Ascending aorta (tissue), 2 donors: ENCODE measurements at regions not wholly inside any gene's neighbourhood (a gene's known extent, or its start where the extent isn't known, plus 50 kb on each side); places are given as distances from the start of the nearest gene placed in this dataset.

ENCODE experiments used
- DNase-seq, 2 donors: peaks; one replicate each; pipeline ENCODE4 v3.0.0-alpha.2; 2019; ENCODE audit warnings: low spot score in 2 of 2
- H3K27ac ChIP-seq, 2 donors: fragments of 200-600 bp; sonication (generic); one replicate each; pipeline ENCODE4 v1.5.1; 2016 to 2017; ENCODE audit warnings: mild to moderate bottlenecking in 1 of 2
- H3K27me3 ChIP-seq: fragments of 200-600 bp; sonication (generic); one replicate; pipeline ENCODE4 v1.5.1; 2017
- H3K36me3 ChIP-seq, 2 donors: fragments of 200-600 bp; sonication (generic); one replicate each; pipeline ENCODE4 v1.5.1; 2016
- H3K4me1 ChIP-seq, 2 donors: fragments of 200-600 bp; sonication (generic); one replicate each; pipeline ENCODE4 v1.5.1; 2016 to 2017; ENCODE audit warnings: mild to moderate bottlenecking in 1 of 2
- H3K4me3 ChIP-seq, 2 donors: fragments of 200-600 bp; sonication (generic); one replicate each; pipeline ENCODE4 v1.5.1; 2016 to 2017; ENCODE audit warnings: mild to moderate bottlenecking in 1 of 2
- H3K9me3 ChIP-seq, 2 donors: fragments of 200-600 bp; sonication (generic); one replicate each; pipeline ENCODE4 v1.5.1; 2016
- intact Hi-C: fragments of 100-400 bp; cut with DNase I; formaldehyde crosslinking; loops from one replicate; pipeline ENCODE4 v1.15.1; 2023
- TF ChIP-seq, protein P1 (sequence below), 3 experiments: fragments of 200-600 bp in 2 of 3; fragments of 450-650 bp in 1 of 3; sonication (generic) in 2 of 3; IDR thresholded peaks; one replicate each; pipeline ENCODE4 v1.5.1; 2016 to 2019; ENCODE audit warnings: antibody characterized with exemption in 3 of 3, mild to moderate bottlenecking in 1 of 3, moderate library complexity in 1 of 3

DNA sequence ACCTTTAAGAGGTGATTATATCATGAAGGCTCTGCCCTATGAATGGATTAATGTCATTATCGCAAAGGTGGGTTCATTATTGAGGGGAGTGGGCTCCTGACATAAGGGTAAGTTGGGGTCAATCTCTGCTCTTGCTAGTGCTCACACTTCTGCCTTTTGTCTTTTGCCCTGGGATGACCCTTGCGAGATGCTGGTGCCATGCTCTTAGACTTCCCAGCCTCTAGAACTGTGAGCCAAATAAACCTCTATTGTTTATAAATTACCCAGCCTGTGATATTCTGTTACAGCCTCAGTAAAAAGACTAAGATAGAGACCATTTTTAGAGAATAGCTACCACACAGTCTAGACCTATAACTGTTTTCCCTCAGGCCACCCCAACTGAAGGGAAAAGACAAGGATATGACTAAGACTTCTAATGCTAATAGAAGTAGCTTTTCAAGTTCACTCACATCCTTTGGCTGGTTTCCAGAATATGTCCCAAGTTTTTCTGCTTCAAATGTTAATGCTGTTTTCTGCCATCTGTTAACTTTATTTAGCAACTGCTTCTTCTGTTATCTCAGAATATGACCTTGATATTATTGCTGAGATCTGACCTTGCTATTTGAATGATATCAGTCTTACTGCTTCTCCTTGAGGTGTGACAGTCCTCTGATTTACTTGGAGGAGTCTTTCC lies 65.1 kb upstream of the STAM2 start:
- TF ChIP-seq, protein P1, sequence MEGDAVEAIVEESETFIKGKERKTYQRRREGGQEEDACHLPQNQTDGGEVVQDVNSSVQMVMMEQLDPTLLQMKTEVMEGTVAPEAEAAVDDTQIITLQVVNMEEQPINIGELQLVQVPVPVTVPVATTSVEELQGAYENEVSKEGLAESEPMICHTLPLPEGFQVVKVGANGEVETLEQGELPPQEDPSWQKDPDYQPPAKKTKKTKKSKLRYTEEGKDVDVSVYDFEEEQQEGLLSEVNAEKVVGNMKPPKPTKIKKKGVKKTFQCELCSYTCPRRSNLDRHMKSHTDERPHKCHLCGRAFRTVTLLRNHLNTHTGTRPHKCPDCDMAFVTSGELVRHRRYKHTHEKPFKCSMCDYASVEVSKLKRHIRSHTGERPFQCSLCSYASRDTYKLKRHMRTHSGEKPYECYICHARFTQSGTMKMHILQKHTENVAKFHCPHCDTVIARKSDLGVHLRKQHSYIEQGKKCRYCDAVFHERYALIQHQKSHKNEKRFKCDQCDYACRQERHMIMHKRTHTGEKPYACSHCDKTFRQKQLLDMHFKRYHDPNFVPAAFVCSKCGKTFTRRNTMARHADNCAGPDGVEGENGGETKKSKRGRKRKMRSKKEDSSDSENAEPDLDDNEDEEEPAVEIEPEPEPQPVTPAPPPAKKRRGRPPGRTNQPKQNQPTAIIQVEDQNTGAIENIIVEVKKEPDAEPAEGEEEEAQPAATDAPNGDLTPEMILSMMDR (IDR thresholded peaks at IDR 0.05): no peak
- H3K27me3 ChIP-seq: no peaks in the 10 kb centered on the region
- H3K27ac ChIP-seq: no peak overlapping the region
- DNase-seq: no peak
- H3K4me3 ChIP-seq: no peak overlapping the region
- intact Hi-C loops: no loop called here
- peaks cover 4 to 5% of the 10 kb centered on the region in 2 donors for H3K9me3 ChIP-seq
- H3K36me3 ChIP-seq: no peaks in the 10 kb centered on the region
- no peaks in the 10 kb centered on the region for H3K4me1 ChIP-seq

DNA sequence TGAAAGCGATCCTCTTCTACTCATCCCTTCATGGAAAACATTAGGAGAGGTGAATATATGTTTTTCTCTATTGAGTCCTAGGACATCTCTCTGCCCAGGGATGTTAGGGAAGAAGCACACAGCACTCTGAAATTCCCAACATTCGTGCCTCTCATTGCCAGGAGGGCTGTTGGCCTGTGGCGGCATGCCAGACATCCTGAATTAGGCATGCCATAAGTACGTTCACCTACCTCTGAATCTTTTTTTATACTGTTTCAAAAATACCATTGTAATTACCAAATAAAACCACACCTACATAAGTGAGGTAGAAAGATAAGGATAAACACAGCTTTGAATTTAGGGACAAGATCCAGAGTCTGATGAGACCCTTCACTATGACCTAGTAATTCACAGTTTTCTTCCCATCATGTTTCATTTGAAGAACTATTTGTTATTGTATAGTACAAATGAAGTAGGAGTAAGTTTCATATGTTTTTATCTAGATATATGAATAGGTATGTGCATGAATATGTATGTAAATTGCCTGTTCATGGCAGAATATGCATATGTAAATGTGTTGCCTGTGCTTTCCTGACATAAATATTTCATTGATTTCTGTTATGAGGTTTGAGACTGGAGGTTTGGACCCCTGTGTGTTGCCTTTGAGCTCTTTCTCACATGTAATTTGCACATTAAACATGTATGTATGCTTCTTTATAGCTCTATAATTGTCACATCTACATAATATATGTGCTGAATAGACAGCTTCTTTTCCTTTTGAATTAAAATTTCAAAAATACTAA lies 66.6 kb upstream of the STAM2 start:
- Histone ChIP-seq H3K27me3 (no peaks in the 10 kb centered on the region), H3K4me1 (peaks cover 0 to 5% of the 10 kb centered on the region in 2 donors), H3K9me3 (peaks cover 4 to 5% of the 10 kb centered on the region in 2 donors), H3K36me3 (no peaks in the 10 kb centered on the region), H3K27ac (no peak overlapping the region), H3K4me3 (no peak overlapping the region)
- DNase-seq: no peak
- TF ChIP-seq, protein P1 (IDR thresholded peaks at IDR 0.05): no peak
- intact Hi-C loops: no loop called here

DNA sequence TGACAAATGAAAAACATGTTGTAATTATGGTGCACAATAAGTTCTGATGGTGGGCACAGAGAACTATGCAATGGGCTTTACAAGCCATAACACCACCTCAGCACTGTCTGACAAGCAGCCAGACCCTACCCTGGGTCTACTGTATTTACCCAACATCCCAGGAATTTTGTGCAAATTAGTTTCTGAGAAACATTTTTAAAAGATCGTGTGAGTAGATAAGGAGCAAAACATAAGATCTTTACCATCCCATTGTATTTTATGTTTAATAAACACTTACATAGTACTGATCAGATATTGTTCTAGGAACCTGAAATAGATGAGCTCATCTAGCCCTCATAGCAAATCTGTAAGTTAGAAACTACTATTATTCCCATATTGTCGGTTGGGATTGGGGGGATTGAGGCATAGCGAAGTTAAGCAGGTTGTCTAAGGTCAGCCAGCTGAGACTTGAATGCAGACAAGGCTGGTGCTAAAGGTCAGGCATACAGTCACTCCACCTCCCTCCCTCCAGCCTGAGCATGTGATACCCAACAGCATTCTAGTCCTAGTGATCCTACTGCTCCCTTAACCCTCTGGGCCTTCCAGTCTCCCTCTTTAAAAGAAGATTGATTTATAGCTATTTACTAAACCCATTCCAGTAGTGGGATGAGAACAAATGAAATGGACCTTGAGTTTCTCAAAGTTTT lies 67.4 kb upstream of the STAM2 start:
- TF ChIP-seq, protein P1 (IDR thresholded peaks at IDR 0.05): no peak
- no peak overlapping the region for H3K4me3 ChIP-seq
- H3K27me3 ChIP-seq: no peaks in the 10 kb centered on the region
- intact Hi-C loops: no loop called here
- peaks cover 0 to 5% of the 10 kb centered on the region in 2 donors for H3K4me1 ChIP-seq
- no peak overlapping the region for H3K27ac ChIP-seq
- H3K9me3 ChIP-seq: peaks cover 4 to 5% of the 10 kb centered on the region in 2 donors
- H3K36me3 ChIP-seq: no peaks in the 10 kb centered on the region
- no peak for DNase-seq

DNA sequence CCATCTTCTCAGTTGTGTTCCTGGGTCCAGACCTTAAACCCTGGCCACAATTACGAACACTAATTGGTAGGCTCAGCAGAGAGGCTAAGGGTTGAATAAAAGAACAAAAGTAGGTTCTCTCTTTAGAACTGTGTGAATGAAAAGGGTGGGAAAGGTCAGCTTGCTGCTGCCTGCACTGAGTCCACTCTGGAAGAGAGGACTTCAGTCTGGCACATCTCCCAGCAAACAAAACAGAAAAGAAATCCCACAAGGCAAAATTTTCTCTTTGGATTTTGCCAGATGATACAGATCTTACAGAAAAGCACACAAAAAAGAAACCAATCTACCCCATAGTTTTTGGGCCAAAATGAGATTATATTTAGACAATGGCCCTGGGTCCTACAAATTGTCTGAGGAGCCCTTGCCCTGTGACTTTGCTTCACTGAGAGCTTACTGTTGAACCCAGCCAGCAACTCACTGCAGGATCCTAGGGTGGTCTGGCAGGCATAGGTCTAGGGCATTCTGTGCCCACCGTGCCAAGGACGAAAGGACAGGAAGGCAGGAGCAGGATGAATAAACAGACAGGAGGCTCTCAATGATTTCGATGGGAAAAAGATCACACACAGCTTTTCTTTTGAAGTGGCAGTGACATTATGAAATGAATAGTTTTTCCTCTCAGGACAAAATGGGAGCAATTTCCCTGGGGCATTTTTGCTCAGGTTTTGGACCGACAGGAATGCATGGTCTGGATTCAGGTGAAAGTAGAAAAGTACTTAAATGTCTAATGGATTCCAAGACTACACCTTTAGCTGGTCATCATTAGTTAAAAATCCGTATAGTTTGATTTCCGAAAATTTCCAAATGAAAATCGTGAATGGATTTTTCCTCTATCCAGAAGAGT lies 68.4 kb upstream of the STAM2 start:
- Histone ChIP-seq H3K4me3 (no peak overlapping the region), H3K27me3 (no peaks in the 10 kb centered on the region), H3K36me3 (no peaks in the 10 kb centered on the region), H3K4me1 (peaks cover 0 to 5% of the 10 kb centered on the region in 2 donors), H3K9me3 (peaks cover 4 to 5% of the 10 kb centered on the region in 2 donors), H3K27ac (peak overlapping the region in 1 of 2 donors; percentile 21)
- TF ChIP-seq, protein P1 (IDR thresholded peaks at IDR 0.05): no peak
- no peak for DNase-seq
- intact Hi-C loops: no loop called here

DNA sequence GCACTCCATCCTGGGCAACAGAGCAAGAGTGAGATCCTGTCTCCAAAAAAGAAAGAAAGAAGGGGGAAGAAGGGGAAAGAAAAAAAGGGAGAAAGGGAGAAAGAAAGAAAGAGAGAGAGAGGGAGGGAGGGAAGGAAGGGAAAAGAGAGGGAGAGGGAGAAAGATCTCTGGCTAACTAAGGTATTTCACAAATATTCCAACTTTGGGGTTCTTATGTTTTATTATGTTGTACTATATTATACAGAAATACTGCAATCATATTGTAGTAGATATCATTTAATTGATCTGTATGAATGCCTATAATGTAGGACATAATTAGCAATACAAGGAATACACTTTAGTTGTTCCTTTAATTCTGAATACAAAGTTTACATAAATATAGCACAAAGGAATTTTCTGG lies 70.1 kb upstream of the STAM2 start:
- peaks cover 0 to 5% of the 10 kb centered on the region in 2 donors for H3K4me1 ChIP-seq
- H3K36me3 ChIP-seq: no peaks in the 10 kb centered on the region
- TF ChIP-seq, protein P1 (IDR thresholded peaks at IDR 0.05): no peak
- DNase-seq: no peak
- H3K27ac ChIP-seq: no peak overlapping the region
- no peaks in the 10 kb centered on the region for H3K27me3 ChIP-seq
- intact Hi-C loops: no loop called here
- no peak overlapping the region for H3K4me3 ChIP-seq
- H3K9me3 ChIP-seq: no peaks in the 10 kb centered on the region
